ENCODE measurements at regions not wholly inside any gene's neighbourhood (a gene's known extent, or its start where the extent isn't known, plus 50 kb on each side); places are given as distances from the start of the nearest gene placed in this dataset.

DNA sequence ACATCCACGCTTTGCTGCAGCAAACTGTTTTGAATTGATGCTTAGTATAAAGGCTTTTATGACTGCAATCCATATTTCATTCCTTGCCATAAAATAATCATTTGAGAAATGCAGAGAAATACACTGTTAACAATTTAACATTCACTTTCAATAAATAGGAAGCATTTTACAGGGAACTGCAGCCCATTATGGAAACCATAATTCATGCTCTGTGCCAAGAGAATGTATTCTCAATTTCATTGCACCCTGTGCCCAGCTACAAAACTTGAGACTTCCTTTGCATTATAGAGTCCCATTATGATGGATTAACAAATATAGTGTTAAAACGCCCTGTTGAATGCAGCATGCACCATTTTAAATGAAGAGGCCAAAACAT, 134.0 kb downstream of the MED10 start:
- no peak for TF ChIP-seq CTCF (IDR thresholded peaks at IDR 0.05)
- no peak for TF ChIP-seq POLR2A (IDR thresholded peaks at IDR 0.05)
- no peak for TF ChIP-seq POLR2AphosphoS5 (IDR thresholded peaks at IDR 0.05)
